GM12878 (cell line): ENCODE measurements at regions not wholly inside any gene's neighbourhood (a gene's known extent, or its start where the extent isn't known, plus 50 kb on each side); places are given as distances from the start of the nearest gene placed in this dataset.

Experiments used
- ATAC-seq: fragments of 200-7000 bp; cut with Tn5 transposase; 3 replicates; pipeline ENCODE4 v1.9.1; 2020; ENCODE audit warnings: mild to moderate bottlenecking, moderate library complexity
- BruUV-seq: library from RNA; stranded (reverse); fragments of 400-500 nt; replicated peaks from 2 replicates; lab custom pipeline; 2021; lab: Mats Ljungman, UMichigan
- CTCF ChIA-PET: fragments of 300-600 bp; sonication (Branson Sonifier 250); formaldehyde crosslinking; extraction: SDS; loops from one replicate; lab custom pipeline; 2021; ENCODE audit warnings: inconsistent platforms; lab: Yijun Ruan, JAX
- POLR2A ChIA-PET: fragments of 350-600 bp; formaldehyde crosslinking; extraction: SDS; loops from one replicate; lab custom pipeline; 2021; ENCODE audit warnings: inconsistent platforms; lab: Charles Lee
- RAD21 ChIA-PET: fragments of 300-600 bp; sonication (Branson Sonifier 250); formaldehyde crosslinking; loops from one replicate; lab custom pipeline; 2023; ENCODE audit warnings: antibody characterized with exemption; ENCODE audit not compliant: unreplicated experiment; lab: Charles Lee
- SMC1A ChIA-PET: fragments of 300-600 bp; sonication (Branson Sonifier 250); formaldehyde crosslinking; loops from one replicate; lab custom pipeline; 2023; ENCODE audit not compliant: unreplicated experiment, uncharacterized antibody; lab: Charles Lee
- DNase-seq: peaks from one replicate; pipeline ENCODE4 v3.0.0-alpha.2; 2011; ENCODE audit warnings: low read depth, low spot score
- FAIRE-seq: peaks from 3 replicates; lab custom pipeline; 2011; peaks lifted over from hg19 to GRCh38; lab: Jason Lieb, UNC
- H2AFZ ChIP-seq: 2 replicates; pipeline ENCODE4 v1.6.0; 2011; ENCODE audit warnings: low read depth, low read length, control low read depth; ENCODE audit not compliant: control insufficient read depth
- H3K27ac ChIP-seq: 2 replicates; pipeline ENCODE4 v1.5.1; 2011; ENCODE audit warnings: control low read depth; ENCODE audit not compliant: control insufficient read depth, insufficient read depth
- H3K27me3 ChIP-seq, 2 experiments: replicated peaks in 1 of 2; 2 replicates each; pipeline versions ENCODE4 v1.6.0 to v1.6.1; 2011; ENCODE audit warnings: low read length in 1 of 2; ENCODE audit not compliant: control insufficient read depth in 2 of 2, insufficient read depth in 2 of 2
- H3K36me3 ChIP-seq, 2 experiments: 2 replicates each; pipeline ENCODE4 v1.5.1; 2011; ENCODE audit warnings: low read length in 1 of 2; ENCODE audit not compliant: control insufficient read depth in 2 of 2, insufficient read depth in 2 of 2
- H3K4me1 ChIP-seq: 2 replicates; pipeline ENCODE4 v1.6.1; 2011; ENCODE audit warnings: mild to moderate bottlenecking, low read length, moderate library complexity, mixed read lengths; ENCODE audit not compliant: control insufficient read depth, insufficient read depth
- H3K4me2 ChIP-seq: 2 replicates; pipeline ENCODE4 v1.6.0; 2011; ENCODE audit warnings: control low read depth; ENCODE audit not compliant: control insufficient read depth, insufficient read depth
- H3K4me3 ChIP-seq: fragments of 200-600 bp; sonication (generic); 2 replicates; pipeline ENCODE4 v1.5.1; 2016
- H3K79me2 ChIP-seq: 2 replicates; pipeline ENCODE4 v1.6.0; 2011; ENCODE audit warnings: low read length; ENCODE audit not compliant: control insufficient read depth, insufficient read depth
- H3K9ac ChIP-seq: 2 replicates; pipeline ENCODE4 v1.8.0; 2011; ENCODE audit warnings: low read length, control low read depth, mixed read lengths; ENCODE audit not compliant: control insufficient read depth, insufficient read depth
- H3K9me3 ChIP-seq: replicated peaks from 3 replicates; pipeline ENCODE4 v1.5.1; 2011; ENCODE audit warnings: mild to moderate bottlenecking, low read length; ENCODE audit not compliant: control insufficient read depth, insufficient read depth
- H4K20me1 ChIP-seq: 2 replicates; pipeline ENCODE4 v1.6.0; 2011; ENCODE audit not compliant: control insufficient read depth, insufficient read depth
- ATF7 ChIP-seq: fragments of 450-650 bp; IDR thresholded peaks from 2 replicates; pipeline ENCODE4 v1.6.1; 2016; ENCODE audit warnings: low read depth, mild to moderate bottlenecking
- CEBPB ChIP-seq, 2 experiments: fragments of 150-350 bp in 1 of 2; IDR thresholded peaks; 2 replicates each; pipeline ENCODE4 v1.6.1; 2012 to 2014; ENCODE audit warnings: low read depth in 2 of 2, low read length in 2 of 2, borderline replicate concordance in 1 of 2, inconsistent platforms in 1 of 2
- DPF2 ChIP-seq: fragments of 450-650 bp; IDR thresholded peaks from 2 replicates; pipeline ENCODE4 v1.6.1; 2017; ENCODE audit warnings: mild to moderate bottlenecking
- HDAC6 ChIP-seq: fragments of 200-600 bp; sonication (generic); IDR thresholded peaks from one replicate; pipeline ENCODE4 v1.8.0; 2017; ENCODE audit warnings: antibody characterized with exemption; ENCODE audit not compliant: unreplicated experiment
- IKZF2 ChIP-seq, 2 experiments: fragments of 450-650 bp; IDR thresholded peaks; 2 replicates each; pipeline ENCODE4 v1.6.1; 2017; ENCODE audit warnings: mild to moderate bottlenecking in 2 of 2, moderate library complexity in 2 of 2
- NR2C1 ChIP-seq: fragments of 450-650 bp; IDR thresholded peaks from 2 replicates; pipeline ENCODE4 v1.6.1; 2017; ENCODE audit warnings: antibody characterized with exemption, mild to moderate bottlenecking, moderate library complexity
- ZBED1 ChIP-seq: IDR thresholded peaks from 2 replicates; pipeline ENCODE4 v1.6.1; 2016; ENCODE audit warnings: borderline replicate concordance
- ZNF622 ChIP-seq: fragments of 450-650 bp; IDR thresholded peaks from 2 replicates; pipeline ENCODE4 v1.6.1; 2017; ENCODE audit warnings: mild to moderate bottlenecking, inconsistent platforms
- WGBS: methylation state at CpG from one replicate; pipeline ENCODE4 v1.1.6; 2016; ENCODE audit warnings: low lambda C conversion rate; ENCODE audit not compliant: insufficient replicate concordance, insufficient coverage; ENCODE audit errors: missing lambda C conversion rate; 5-methylcytosine and 5-hydroxymethylcytosine counted together
- in situ Hi-C: fragments of 300-500 bp; cut with MboI; formaldehyde crosslinking; loops from 9 replicates; pipeline ENCODE4 v1.14.3; 2018; ENCODE audit warnings: mixed read lengths
- intact Hi-C: fragments of 100-400 bp; cut with micrococcal nuclease; formaldehyde crosslinking; loops from one replicate; pipeline ENCODE4 v1.14.2; 2022; ENCODE audit not compliant: unreplicated experiment
- TF ChIP-seq, protein P1 (sequence below): IDR thresholded peaks from 2 replicates; pipeline ENCODE4 v1.6.1; 2012; ENCODE audit warnings: low read depth, low read length, improper control_type of control experiment

DNA sequence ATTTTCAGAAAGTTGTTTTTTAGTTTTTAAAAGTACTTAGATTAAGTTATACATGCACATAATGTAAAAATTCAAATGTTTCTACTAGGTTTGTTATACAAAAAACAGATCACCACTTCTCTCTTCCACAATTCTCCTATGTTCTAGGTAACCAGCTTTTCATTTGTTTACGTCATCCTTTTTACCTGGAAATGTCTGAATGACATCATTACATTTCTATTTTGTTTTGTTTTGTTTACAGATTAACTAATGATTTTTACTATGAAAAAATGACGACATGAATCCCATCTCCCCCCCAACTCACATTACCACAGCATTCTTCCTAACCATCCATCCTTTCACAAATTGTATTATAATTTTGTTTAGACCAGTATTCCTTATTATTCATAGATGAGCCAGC, 1709.2 kb downstream of the EFNA5 start:
- POLR2A ChIA-PET, result no interaction called here
- FAIRE-seq, result no peak
- Histone ChIP-seq H3K36me3 (no peaks in the 10 kb centered on the region), H2AFZ (no peak overlapping the region), H3K4me2 (no peak overlapping the region), H3K79me2 (no peaks in the 10 kb centered on the region), H3K27ac (no peak overlapping the region), H3K4me3 (no peak overlapping the region), H4K20me1 (no peaks in the 10 kb centered on the region), H3K9me3 (no peaks in the 10 kb centered on the region), H3K27me3 (no peaks in the 10 kb centered on the region), H3K9ac (no peak overlapping the region), H3K4me1 (no peaks in the 10 kb centered on the region)
- CTCF ChIA-PET, result no interaction called here
- TF ChIP-seq ZNF622 (no peak), ATF7 (0 out of 2 replicates have a peak, but pooled peaks have one; percentile 42)
- RAD21 ChIA-PET, result no interaction called here
- no peak for DNase-seq
- 24% methylated on average over 2 of the region's 2 CpGs for WGBS
- intact Hi-C loops, result no loop called here
- ATAC-seq, result no peak
- in situ Hi-C loops, result no loop called here
- SMC1A ChIA-PET, result no interaction called here
- BruUV-seq, result no TSS peak

- intact Hi-C loops, result no loop called here
- Histone ChIP-seq H3K9ac (no peak overlapping the region), H4K20me1 (no peaks in the 10 kb centered on the region), H3K4me3 (no peak overlapping the region), H3K4me1 (no peaks in the 10 kb centered on the region), H3K4me2 (no peak overlapping the region), H3K36me3 (no peaks in the 10 kb centered on the region), H3K27ac (no peak overlapping the region)
- RAD21 ChIA-PET, result no interaction called here
- no peak for DNase-seq
- TF ChIP-seq DPF2, result no peak
- TF ChIP-seq CEBPB (IDR thresholded peaks at IDR 0.05; ENCODE audit: borderline replicate concordance in 1 of 2, low read depth in 2 of 2, low read length in 2 of 2), result no peak
- no peak for TF ChIP-seq ZBED1
- TF ChIP-seq, protein P1, sequence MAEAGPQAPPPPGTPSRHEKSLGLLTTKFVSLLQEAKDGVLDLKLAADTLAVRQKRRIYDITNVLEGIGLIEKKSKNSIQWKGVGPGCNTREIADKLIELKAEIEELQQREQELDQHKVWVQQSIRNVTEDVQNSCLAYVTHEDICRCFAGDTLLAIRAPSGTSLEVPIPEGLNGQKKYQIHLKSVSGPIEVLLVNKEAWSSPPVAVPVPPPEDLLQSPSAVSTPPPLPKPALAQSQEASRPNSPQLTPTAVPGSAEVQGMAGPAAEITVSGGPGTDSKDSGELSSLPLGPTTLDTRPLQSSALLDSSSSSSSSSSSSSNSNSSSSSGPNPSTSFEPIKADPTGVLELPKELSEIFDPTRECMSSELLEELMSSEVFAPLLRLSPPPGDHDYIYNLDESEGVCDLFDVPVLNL, result no peak
- TF ChIP-seq IKZF2 (IDR thresholded peaks at IDR 0.05), result no peak
- no peak for TF ChIP-seq ZNF622
- no peak for TF ChIP-seq NR2C1
- TF ChIP-seq HDAC6, result no peak
- TF ChIP-seq, all 136 proteins: peak for 0
- no peak overlapping the region for H2AFZ ChIP-seq
- H3K27me3 ChIP-seq, result no peaks in the 10 kb centered on the region
- ChIA-PET CTCF (interaction anchor here (1.1 kb wide), 1 partner anchor 26 kb away, joined by 3 read pairs; no protein-coding TSS in a partner anchor), POLR2A (no interaction called here), SMC1A (interaction anchor here (0.6 kb wide), 1 partner anchor 74 kb away, joined by 3 read pairs; no protein-coding TSS in a partner anchor)
- BruUV-seq, result no TSS peak
- H3K9me3 ChIP-seq, result no peaks in the 10 kb centered on the region
- 90% methylated on average over 1 of the region's 1 CpG for WGBS
- in situ Hi-C loops, result no loop called here
- FAIRE-seq (no peak), ATAC-seq (no peak; the same call in 2 of the 3 replicates)
- no peaks in the 10 kb centered on the region for H3K79me2 ChIP-seq
These were observed 1714.1 kb downstream of the EFNA5 start for GRCh38 chr5:105956456-105957196.
